H1 (cell line): ENCODE measurements at regions not wholly inside any gene's neighbourhood (a gene's known extent, or its start where the extent isn't known, plus 50 kb on each side); places are given as distances from the start of the nearest gene placed in this dataset.

ENCODE experiments used
- ATF3 ChIP-seq: IDR thresholded peaks from 2 replicates; pipeline ENCODE4 v1.6.1; 2011; ENCODE audit warnings: low read depth, mild to moderate bottlenecking, low read length; ENCODE audit not compliant: insufficient read depth
- CBX8 ChIP-seq: fragments of 300-800, 300-1000 bp; sonication (generic); IDR thresholded peaks from 2 replicates; pipeline ENCODE4 v1.7.1; 2016; ENCODE audit warnings: low read depth, low read length, borderline replicate concordance
- POU5F1 ChIP-seq: IDR thresholded peaks from 2 replicates; pipeline ENCODE4 v1.6.1; 2011; ENCODE audit warnings: low read depth, mild to moderate bottlenecking, low read length, moderate library complexity

- TF ChIP-seq ATF3, result no peak
- TF ChIP-seq CBX8, result no peak
- TF ChIP-seq POU5F1, result no peak
These were observed 276.6 kb upstream of the TCERG1L start (continued) for GRCh38 chr10:131587976-131588680.
